ENCODE measurements at regions not wholly inside any gene's neighbourhood (a gene's known extent, or its start where the extent isn't known, plus 50 kb on each side); places are given as distances from the start of the nearest gene placed in this dataset.
"Not testable (repeated sequence)": the region's sequence is repeated elsewhere in the genome, so short reads cannot be mapped to it uniquely, and the experiment has no call there.

DNA sequence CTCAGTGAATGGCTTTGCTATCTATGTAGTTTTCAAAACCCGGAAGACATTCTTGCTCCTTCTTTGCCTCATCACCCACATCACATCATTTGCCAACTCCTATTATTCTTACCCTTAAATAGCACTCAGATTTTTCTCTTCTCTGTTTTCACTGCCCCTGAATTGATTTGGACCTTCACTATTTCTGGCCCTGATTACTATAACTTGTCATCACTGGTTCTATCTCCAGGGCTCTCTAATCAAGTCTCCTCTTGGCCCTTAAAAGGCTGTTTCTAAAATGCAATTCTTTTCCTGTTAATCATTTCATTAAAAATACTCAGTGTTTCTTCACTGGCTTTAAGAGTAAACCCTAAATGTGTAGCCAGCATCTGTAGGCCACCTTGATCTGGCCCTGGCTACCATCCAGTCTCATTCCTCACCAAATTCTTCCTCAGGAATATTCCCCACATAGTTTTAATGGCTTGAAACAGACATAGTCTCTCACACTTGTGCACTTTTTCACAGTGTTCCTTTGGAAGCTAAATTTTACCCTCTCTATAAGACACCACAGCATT is 437.1 kb upstream of the CBLB start:
- DNase-seq (ENCODE audit: low read depth in 2 of 2): no peak

DNA sequence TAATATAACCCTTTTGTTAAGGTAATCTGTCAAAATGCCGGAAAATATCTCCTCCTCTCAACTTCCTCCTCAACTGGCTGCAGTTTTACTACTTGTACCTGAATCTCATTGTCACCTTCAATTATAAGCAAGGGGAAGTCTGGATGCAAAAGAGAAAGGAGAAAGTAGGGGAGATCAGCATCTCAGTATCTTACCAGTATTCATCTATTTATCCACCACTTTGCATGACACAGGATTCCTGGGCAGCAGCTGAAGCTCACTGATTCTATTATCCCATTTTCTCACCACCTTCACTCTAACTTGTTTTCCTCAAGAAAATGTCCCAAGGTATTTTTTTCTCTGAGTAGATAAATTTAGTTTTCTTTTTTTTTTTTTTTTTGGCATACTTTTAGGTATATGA is 440.5 kb upstream of the CBLB start:
- DNase-seq (ENCODE audit: low read depth in 2 of 2): no peak

DNA sequence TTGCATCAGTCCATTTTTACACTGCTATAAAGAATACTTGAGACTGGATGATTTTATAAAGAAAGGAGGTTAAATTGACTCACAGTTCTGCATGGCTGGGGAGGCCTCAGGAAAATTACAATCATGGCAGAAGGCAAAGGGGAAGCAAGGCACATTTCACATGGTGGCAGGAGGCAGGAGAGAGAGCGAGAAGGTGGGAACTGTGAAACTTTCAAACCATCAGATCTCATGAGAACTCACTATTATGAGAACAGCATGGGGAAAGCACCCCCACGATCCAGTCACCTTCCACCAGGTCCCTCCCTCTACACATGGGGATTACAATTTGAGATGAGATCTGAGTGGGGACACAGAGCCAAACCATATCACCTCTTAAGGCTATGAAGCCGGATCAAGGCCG is 441.0 kb upstream of the CBLB start:
- not testable (repeated sequence) for DNase-seq (ENCODE audit: low read depth in 2 of 2)

DNA sequence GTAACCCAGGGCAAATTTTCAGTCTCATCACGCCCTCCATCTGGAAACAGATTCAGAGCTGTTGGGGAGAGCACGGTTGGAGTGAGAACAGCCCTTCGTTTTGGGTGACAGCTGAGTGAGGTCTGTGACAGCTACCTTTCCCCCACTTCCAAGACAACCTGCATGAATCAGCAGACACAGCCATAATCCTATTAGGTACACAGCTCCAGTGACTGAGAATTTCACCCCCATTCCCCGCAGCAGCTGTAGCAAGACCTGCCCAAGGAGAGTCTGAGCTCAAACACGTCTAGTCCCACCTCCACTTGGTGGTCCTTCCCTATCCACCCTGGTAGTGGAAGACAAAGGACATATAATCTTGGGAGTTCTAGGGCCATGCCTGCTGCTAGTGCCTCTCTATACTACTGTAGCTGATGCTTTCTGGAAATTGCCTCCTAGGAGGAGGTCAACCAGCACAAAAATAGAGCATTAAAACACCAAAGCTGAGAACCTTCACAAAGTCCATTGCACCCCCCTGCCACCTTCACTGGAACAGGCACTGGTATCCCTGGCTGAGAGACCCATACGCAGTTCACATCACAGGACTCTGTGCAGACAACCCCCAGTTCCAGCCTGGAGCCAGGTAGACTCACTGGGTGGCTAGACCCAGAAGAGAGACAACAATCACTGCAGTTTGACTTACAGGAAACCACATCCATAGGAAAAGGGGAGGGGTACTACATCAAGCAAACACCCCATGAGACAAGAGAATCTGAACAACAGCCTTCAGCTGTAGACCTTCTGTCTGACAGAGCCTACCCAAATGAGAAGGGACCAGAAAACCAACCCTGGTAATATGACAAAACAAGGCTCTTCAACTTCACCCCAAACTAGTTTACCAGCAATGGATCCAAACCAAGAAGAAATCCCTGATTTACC is 448.6 kb upstream of the CBLB start:
- no peak for DNase-seq (ENCODE audit: low read depth in 2 of 2)

DNA sequence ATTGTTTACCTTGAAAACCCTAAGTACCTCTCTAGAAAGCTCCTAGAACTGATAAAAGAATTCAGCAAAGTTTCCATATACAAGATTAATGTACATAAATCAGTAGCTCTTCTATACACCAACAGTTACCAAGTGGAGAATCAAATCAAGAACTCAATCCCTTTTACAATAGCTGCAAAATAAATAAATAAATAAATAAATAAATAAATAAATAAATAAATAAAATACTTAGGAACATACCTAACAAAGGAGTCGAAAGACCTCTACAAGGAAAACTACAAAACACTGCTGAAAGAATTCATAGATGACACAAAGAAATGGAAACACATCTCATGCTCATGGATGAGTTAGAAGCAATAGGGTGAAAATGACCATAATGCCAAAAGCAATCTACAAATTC is 452.6 kb upstream of the CBLB start:
- DNase-seq (ENCODE audit: low read depth in 2 of 2): not testable (repeated sequence)

DNA sequence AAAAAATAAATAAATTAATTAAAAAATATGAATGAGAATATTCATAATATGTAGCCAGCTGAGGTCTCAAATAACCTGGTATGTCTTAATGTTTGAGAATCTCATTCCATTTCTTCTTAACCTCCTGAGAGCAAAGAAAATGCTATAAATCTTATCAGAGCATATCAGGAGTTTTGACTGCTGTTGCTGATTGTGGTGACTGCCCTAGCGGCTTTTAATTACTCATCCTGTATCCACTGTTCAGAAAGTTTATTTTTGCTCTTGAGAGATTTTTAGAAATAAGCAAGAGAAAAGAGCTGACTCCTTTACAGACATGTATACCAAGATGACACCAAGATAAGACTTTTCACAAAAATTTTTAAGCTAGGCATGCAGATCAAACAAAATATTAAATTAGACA is 454.8 kb upstream of the CBLB start:
- no peak for DNase-seq (ENCODE audit: low read depth in 2 of 2)

DNA sequence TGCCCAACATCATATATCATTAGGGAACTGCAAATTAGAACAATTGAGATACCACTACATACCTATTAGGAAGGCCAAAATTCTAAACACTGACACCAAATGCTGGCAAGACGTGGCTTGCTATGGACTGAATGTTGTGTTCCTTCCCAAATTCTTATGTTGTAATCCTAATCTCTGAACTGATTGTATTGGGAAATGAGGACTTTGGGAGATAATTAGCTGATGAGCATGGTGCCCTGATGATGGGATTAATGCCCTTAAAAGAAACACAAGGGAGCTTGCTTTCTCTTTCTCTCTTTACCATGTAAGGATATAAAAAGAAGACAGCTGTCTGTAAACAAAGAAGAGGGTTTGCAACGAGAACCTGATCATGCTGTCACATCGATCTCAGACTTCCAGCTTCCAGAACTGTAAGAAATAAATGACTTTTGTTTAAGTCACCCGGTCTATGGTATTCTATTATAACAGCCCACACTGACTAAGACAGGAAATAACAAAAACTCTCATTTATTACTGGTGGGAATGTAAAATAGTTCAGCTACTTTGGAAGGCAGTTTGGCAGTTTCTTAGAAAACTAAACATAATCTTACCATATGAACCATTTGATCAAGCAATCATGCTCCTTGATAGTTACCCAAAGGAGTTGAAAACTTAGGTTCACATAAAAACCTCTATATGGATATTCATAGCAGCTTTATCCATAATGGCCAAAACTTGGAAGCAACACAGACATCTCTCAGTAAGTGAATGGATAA is 458.3 kb upstream of the CBLB start:
- DNase-seq (ENCODE audit: low read depth in 2 of 2): no peak

DNA sequence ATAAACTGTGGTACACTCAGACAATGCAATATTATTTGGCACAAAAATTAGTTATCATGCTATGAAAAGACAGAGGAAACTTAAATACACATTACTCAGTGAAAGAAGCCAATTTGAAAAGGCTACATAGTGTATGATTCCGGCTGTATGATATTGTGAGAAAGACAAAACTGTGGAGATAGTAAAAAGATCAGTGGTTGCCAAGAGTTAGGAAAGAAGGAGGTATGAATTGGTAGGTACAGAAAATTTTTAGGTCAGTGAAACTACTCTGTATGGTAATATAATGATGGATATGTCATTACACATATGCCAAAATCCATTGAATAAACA is 458.8 kb upstream of the CBLB start:
- no peak for DNase-seq (ENCODE audit: low read depth in 2 of 2)

DNA sequence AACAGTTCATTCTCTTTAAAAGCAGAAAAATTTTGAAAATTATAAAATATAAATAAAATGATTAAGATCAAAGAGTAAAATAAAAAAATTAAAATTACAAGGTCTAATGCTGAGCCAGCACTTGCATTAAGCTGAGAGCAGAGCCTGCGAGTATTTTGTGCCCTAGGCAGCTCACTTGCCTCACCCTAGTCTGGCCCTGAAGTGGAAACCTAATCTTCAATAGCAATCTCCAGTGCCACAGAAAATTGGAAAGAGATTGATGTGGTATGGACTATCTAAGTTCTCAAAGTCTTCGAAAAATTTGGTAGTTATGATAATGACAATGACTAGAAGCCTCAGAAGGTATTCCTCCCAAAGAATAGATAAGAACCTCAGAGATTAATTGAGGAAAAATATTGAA is 459.4 kb upstream of the CBLB start:
- DNase-seq (ENCODE audit: low read depth in 2 of 2): no peak

DNA sequence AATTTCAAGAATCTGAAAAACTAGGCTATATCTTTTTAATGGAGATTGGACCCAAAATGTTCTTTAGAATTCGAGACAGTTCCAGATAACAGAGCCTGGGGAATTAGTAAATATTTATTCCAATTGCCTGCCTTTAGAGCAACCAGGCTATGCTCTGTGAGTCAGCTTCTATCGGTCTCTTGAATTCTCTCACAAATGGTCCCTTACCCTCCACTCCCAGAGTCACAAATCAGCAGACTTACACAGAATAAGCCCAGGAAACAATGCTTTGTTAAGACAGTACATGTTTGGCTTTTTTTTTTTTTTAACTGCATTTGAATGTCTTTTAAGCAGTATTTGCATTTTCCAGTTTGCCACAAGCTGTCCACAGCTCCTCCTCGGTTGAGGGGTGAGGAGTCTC is 460.7 kb upstream of the CBLB start:
- DNase-seq (ENCODE audit: low read depth in 2 of 2): no peak

DNA sequence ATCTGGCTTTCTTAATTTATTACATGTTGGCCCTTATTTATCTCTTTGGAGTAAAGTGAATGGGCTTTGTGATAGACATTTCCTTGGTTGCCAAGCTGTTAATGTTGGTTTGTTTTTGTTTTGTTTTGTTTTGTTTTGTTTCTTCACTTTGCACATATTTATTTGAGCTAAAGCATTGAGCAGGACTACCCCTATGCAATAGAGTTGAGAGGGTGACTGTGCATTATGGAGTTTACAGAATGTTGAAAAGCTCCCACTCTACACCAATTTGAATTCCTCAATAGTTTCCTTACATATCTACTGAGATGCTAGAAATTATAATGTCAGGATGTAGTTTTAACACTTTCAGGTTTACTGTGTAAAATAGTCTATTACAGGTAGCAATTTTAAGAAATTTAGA is 462.8 kb upstream of the CBLB start:
- no peak for DNase-seq (ENCODE audit: low read depth in 2 of 2)

DNA sequence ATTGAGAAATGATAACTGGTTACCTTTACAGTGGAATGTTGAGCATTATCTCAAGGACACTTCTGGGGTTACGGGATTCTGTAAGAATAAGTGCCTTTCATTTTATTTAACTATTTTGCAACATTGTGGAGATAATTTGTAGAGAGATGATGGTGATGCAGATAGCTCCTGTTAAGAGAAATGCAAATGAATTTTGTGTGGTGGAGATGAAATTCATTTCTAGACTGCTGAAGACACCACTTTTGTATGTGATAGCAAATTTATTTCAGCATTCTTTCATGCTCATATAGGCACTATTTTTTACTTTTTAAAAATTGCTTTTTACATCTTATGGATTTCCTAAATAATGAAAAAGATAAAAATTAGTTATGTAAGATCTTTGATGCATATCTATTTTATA is 463.3 kb upstream of the CBLB start:
- no peak for DNase-seq (ENCODE audit: low read depth in 2 of 2)

DNA sequence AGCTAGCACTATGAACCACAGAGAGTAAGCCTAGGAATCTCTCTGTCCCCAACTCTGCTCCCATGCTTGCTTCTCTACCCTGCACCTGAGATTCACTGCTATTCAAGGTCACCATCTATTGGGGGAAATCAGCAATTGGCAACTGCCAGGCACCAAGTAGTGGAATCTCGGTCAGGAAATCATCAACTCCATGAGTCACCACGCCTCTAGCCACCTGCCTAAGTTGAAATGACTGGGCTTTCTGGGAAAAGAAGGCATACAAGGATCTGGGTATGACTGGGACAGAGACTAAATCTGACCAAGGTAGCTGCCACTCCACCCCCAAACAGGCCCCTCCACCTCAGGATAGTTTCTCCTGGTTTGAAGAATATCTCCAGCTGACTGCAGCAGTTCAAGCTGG is 464.1 kb upstream of the CBLB start:
- DNase-seq (ENCODE audit: low read depth in 2 of 2): peak; percentile 25 to 40

DNA sequence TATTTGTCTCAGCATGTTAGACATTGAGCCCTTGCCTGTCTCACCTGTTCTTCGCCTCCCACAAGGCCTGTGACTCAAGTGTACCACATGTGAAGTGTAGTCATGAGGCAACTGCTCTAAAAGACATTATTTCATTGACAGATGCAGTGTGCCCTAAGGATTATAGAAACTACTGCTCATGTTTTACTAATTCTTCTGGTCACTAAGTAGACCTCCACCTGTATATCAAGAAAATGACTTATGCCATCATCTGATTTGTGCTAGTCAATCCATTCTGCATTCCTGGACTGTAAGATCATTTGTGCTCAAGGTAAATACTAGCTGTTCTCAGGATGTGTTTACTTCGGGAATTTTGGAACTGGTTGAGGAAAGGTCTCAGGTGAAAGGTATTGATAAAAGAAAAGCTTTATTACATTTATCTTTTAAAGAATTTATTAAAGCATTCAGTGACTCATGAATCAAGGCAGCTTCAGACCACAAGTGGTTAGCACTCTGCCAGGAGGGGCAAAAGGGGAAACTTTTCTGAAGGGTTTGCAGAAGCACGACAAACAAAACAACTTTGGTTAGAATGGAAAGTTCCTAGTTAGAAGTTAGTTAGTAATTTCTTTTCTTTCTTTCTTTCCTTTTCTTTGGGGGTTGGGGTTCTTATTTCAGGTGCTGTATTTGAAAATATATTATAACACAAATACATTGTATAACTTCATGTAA is 465.3 kb upstream of the CBLB start:
- peak; percentile 43 to 46 for DNase-seq (ENCODE audit: low read depth in 2 of 2)

DNA sequence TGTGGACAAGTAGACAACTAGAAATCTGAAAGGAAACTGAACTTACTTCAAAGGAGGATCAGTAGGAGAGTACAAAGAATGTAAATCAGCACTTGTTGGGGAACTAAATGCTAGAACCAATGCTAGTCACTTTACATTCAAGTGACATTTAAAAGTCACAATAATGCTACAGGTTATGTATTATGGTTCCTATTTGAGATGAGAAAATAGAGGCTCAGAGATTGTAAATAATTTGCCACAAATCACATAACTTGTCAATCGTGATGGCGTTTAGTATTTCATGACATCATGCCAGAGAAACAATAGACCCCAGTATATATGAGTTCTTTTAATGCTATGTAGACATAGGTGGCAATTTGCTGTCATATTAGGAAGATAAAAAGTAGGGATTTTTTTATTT is 467.8 kb upstream of the CBLB start:
- no peak for DNase-seq (ENCODE audit: low read depth in 2 of 2)

DNA sequence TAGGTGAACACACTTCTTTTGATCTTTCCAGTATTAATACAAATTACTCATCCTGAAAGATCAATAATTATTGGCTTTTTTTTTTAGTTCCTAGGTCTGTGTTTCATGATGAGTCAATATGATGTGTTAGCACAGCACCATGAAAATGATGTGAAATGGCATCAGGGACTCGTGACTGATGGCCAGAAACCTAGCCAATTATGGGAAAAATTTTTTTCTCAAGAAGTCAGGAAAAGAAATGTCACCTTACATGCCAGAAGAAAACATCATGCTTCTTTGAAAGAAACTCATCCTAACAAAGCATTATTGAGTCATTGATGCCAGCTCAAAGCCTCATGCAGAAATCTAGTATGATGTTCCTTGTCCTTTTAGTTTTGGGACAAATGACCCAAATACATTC is 468.3 kb upstream of the CBLB start:
- DNase-seq (ENCODE audit: low read depth in 2 of 2): no peak

DNA sequence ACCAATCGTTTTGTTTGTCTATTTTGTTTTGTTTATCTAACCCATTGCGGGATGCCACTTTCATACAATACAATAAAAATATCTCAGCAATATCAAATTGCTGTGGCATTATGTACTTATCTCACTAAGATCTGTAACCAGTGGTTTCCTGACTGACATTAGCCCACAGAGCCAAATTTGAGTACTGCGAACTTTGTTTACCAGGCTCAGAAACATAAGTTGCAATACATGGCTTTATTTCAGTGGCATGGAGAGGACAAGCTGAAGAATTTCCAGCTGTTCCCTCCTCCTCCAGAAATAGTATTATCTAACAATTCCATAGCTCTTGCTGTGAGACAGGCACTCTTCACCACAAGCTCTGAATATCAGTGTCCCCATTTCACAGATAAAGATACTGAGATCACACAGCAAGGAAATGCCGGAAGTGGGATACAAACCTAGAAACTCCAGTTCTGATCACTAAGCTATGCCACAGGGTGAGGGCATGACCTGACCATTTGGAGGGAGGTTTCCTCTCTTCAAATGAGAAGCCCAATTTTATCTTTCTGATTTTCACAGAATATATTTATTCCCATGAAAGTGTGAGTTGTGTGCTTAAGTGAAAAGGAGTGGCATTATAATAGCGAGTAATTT is 469.9 kb upstream of the CBLB start:
- DNase-seq (ENCODE audit: low read depth in 2 of 2): no peak

DNA sequence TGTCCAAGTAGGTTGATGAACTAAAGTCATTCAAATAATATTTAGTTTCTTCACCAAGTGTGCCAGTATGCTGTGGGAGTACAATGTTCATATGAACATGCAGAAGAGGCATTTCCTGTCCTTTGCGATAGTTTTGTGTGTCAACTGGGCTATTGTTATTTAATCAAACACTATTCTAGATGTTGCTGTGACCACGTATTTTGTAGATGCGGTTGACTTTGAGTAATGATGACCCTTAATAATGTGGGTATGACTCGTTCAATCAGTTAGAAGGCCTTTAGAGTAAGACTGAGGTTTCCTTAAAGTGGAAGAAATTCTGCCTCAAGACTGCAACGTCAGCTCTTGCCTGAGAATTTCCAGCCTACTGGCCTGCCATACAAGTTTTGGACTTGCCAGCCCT is 470.7 kb upstream of the CBLB start:
- DNase-seq (ENCODE audit: low read depth in 2 of 2): no peak

DNA sequence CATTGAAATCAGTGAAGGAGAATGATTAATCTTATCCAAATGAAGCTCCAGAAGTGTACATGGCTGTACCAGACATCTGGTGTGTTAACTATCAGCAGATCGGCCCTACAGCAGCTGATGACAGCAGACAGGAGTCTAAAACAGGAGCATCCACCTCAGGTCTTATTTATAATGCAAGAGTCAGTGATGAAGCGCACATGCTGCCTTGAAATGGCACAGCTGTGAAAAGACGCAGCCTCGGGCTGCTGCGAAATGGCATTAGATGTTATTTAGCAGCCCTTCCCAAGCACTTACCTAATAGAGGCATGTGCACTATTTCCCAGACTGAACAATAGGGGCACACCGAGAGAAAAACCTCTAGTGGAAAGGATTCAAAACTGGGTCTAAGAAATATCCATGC is 472.3 kb upstream of the CBLB start:
- DNase-seq (ENCODE audit: low read depth in 2 of 2): no peak

DNA sequence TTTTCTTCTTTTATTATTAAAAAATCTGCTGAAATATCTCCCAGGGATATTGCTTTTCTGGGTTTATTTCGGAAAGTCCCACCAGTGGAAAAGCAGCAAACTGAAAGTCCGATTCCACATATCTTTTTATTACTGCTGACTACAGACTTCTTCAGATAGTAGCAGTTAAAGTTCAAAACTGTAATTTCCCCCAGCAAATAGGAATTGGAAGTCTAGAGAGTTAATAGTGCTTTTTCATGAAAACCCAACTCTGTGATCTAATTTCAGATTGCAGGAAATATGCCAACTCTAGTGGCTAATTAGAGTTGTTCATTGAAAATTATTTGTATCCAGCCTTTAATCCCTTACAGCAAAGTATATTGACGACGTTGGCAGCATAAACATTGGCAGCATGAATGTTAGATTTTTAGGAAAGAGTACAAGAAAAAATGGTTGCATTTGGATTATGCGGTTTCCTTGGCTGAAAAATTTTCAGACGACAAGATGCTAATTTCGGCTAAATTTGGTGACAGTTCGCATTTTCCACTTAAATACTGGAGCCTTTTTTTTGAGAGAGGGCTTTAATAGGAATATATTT is 472.9 kb upstream of the CBLB start:
- no peak for DNase-seq (ENCODE audit: low read depth in 2 of 2)

DNA sequence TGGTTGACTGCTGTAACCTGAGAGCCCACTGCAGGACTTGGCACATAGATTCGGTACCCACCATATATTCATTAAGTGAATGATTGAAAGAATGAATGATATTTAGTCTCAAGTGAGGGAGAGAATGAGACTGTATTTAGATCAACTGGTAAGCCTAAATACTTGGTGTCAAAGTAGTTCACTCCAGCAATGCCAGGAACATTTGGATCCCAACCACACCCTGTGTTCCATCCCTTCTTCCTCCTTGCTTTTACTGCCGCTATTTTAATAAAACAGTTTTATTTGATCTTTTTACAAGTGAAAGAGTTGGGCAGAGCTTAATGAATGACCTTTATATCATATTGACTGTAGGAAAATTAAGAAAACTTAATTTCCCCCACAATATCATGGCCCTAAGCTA is 473.6 kb upstream of the CBLB start:
- no peak for DNase-seq (ENCODE audit: low read depth in 2 of 2)

DNA sequence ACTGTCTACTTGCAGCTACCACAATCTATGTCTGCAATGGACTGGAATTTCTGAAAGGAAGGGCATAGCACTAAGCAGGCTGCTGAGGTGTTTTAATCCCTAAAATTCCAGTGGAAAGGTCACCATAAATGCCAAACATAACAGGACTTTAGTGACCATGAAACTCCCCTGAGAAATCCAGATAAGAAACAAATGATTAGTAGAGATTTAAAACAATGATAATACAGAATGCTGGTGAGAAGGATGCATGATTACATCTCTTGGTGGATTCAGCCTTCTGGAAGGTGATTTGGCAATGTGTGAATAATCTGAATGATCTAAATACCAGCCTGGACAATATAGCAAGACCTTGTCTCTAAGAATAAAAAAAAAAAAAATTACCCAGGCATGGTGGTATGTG is 475.0 kb upstream of the CBLB start:
- DNase-seq (ENCODE audit: low read depth in 2 of 2): no peak
